GM12865 (cell line): ENCODE measurements at regions not wholly inside any gene's neighbourhood (a gene's known extent, or its start where the extent isn't known, plus 50 kb on each side); places are given as distances from the start of the nearest gene placed in this dataset.

Experiments used
- DNase-seq: peaks from one replicate; pipeline ENCODE4 v3.0.0; 2010; ENCODE audit warnings: low read depth
- H3K4me3 ChIP-seq: 2 replicates; pipeline ENCODE4 v1.5.1; 2011; ENCODE audit warnings: mild to moderate bottlenecking, low read depth, low read length, control low read depth
- TF ChIP-seq, protein P1 (sequence below): IDR thresholded peaks from 2 replicates; pipeline ENCODE4 v1.5.1; 2011; ENCODE audit warnings: low read length, control low read depth, low read depth, inconsistent platforms; ENCODE audit not compliant: insufficient read depth; ENCODE audit errors: missing control alignments

DNA sequence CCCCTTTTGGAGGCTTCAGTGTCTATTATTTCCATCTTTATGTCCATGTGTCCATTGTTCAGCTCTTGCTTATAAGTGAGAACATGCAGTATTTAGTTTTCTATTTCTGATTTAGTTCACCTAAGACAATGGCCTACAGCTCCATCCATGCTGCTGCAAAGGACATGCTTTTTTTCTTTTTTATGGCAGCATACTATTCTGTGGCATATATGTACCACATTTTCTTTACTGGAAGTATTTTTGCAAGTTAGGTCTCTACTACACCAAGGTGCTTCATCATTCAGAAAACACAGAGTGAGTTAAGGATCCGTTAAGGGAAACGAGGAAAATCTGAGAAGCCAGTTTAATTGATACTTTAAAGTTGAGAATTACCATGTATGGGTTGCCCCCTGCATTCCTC, 297.2 kb downstream of the CDCA7 start:
- TF ChIP-seq, protein P1, sequence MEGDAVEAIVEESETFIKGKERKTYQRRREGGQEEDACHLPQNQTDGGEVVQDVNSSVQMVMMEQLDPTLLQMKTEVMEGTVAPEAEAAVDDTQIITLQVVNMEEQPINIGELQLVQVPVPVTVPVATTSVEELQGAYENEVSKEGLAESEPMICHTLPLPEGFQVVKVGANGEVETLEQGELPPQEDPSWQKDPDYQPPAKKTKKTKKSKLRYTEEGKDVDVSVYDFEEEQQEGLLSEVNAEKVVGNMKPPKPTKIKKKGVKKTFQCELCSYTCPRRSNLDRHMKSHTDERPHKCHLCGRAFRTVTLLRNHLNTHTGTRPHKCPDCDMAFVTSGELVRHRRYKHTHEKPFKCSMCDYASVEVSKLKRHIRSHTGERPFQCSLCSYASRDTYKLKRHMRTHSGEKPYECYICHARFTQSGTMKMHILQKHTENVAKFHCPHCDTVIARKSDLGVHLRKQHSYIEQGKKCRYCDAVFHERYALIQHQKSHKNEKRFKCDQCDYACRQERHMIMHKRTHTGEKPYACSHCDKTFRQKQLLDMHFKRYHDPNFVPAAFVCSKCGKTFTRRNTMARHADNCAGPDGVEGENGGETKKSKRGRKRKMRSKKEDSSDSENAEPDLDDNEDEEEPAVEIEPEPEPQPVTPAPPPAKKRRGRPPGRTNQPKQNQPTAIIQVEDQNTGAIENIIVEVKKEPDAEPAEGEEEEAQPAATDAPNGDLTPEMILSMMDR = no peak
- no peak for DNase-seq
- H3K4me3 ChIP-seq = no peak overlapping the region

DNA sequence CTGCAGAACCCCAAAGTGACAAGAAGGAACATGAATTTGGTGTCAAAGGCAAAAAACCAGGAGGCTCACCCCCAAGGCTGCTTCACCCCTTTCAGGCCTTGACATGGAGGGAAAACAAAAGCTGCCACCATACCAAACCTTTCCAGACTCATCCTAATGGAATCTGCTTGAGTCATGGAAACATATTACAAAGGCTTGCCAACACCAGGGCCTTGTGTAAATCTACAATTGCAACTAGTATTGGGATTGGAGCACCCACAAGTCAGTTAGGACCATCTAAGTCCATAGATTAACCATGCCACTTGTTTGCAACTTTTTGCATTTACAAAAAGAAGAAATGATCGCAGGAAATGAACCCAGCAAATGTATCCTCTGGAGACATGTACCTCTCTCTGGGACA, 297.6 kb downstream of the CDCA7 start:
- no peak for DNase-seq
- TF ChIP-seq, protein P1 = no peak
- H3K4me3 ChIP-seq = no peak overlapping the region

DNA sequence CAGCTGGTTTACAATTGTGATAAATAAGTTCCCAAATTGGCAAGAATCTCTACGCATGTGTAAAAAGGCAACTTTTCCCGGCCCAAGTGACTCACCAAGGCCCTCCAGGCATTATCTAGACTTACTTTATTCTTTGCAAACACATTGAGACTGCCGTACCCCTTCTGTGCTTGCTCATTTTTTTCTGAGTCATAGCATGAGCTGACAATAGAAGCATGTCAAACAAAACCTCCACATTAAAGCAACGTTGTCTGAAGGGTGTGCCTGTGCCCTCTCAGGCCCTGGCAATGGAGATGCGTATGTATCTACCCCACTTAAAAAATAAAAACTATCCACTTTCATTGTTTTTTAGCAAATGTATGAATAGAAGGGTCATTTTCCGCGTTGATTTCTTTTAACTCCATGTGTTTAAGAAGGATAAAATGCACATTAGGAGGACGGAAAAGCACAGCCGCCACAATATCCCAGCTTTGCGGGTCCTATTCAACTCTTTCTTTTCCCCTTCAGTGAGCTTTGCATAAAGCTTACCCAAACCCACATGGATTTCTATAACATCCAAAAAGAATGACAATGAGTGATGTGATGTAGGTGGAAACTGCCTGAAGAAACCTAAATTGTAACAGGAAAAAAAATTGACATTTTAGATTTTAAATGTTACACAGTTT, 298.2 kb downstream of the CDCA7 start:
- TF ChIP-seq, protein P1 = no peak
- DNase-seq = no peak
- no peak overlapping the region for H3K4me3 ChIP-seq

DNA sequence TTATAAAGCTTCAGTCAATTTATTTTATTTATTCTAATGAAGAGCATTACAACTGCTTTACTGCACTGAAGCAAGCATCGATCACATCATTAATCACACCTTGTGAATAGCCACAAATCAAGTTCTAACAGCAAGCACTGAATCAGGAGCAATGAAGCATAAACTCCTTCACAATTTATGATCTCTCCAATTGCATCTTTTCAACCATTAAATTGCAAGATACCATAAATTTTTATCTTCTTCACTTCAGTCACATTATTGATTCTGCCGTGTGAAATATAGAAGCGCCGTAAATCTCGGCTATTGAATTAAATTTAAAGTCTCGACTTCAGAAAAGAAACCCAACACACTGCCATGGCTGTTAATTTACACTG, 298.7 kb downstream of the CDCA7 start:
- no peak for DNase-seq
- TF ChIP-seq, protein P1 = no peak
- no peak overlapping the region for H3K4me3 ChIP-seq

DNA sequence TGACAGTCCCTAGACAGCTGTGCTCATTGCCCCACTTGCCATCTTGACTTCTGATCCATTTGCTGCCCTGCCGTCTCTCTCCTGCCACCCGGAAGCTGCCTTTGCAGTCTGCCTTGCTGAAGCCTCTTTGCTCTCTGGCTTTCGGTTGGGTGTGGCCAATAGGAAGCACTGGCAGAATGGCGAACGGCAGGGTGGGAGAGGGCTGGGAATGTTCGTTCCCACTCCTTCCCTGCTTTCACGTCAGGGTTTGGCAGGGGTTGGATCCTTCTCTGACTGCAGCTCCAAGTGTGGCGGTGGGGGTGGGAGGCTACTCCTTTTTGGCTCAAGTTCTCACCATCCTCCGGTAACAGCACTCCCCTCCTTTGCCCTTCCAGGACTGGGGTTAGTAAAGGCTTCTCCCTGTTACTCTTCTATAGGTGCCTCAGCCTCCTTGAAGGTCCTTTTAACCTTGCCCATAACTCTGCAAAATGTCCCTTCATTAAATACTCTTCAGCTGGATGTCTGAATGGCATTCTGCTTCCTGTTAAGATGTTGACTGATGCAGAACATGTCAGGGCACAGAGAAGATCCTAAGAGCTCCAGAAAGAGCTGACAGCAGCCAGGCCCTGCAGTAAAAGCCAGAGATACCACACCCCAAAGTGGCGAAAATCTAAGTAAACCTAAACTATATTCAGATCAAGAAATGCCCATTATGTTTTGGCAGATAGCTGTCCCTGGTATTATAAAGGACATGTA, 299.7 kb downstream of the CDCA7 start:
- DNase-seq = no peak
- TF ChIP-seq, protein P1 = no peak
- H3K4me3 ChIP-seq = no peak overlapping the region

DNA sequence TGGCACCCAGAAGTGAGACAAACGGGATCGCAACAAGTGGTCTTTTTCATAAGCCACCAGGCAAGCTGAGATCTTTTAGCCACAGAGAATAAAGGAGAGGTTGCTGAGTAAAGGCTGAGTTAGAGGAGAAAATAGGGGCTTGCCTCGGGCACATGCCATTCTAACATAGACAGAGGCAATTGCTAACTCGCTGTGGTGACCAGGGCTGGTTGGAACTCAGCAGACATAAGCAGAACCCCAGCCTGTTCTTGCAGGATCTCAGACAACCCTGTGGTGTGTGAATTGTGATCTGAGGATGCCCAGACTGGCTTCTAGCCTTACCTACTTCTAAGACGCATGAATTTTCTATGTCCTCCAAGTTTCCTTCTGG, 300.2 kb downstream of the CDCA7 start:
- TF ChIP-seq, protein P1 = no peak
- DNase-seq = no peak

DNA sequence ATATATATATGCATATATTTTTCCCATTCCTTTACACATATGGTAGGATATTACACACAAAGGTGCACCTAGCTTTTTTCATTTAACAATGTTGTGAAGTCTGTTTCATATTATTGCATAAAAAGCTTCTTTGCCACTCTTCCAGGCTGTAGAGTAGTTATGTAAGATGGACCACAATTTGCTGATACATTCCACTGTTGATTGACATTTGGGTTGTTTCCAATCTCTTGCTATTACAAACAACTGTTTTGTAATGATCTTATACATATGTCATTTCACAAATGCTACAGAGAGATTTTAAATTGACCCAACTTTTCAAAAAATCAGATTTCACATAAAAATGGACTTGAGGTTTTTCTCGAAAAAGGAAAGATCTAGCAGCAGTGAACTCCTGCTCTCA, 301.4 kb downstream of the CDCA7 start:
- TF ChIP-seq, protein P1 = no peak
- no peak overlapping the region for H3K4me3 ChIP-seq
- no peak for DNase-seq

More for the DNA sequence above, 300.2 kb downstream of the CDCA7 start:
- no peak overlapping the region for H3K4me3 ChIP-seq
